NCI-H146 treated with DMSO at 0.1 percent for 48 hours (cell line): ENCODE measurements at regions not wholly inside any gene's neighbourhood (a gene's known extent, or its start where the extent isn't known, plus 50 kb on each side); places are given as distances from the start of the nearest gene placed in this dataset.

Source experiments
- DNase-seq: peaks from one replicate; lab custom pipeline; 2025; ENCODE audit not compliant: unreplicated experiment; lab: John Stamatoyannopoulos, UW

DNA sequence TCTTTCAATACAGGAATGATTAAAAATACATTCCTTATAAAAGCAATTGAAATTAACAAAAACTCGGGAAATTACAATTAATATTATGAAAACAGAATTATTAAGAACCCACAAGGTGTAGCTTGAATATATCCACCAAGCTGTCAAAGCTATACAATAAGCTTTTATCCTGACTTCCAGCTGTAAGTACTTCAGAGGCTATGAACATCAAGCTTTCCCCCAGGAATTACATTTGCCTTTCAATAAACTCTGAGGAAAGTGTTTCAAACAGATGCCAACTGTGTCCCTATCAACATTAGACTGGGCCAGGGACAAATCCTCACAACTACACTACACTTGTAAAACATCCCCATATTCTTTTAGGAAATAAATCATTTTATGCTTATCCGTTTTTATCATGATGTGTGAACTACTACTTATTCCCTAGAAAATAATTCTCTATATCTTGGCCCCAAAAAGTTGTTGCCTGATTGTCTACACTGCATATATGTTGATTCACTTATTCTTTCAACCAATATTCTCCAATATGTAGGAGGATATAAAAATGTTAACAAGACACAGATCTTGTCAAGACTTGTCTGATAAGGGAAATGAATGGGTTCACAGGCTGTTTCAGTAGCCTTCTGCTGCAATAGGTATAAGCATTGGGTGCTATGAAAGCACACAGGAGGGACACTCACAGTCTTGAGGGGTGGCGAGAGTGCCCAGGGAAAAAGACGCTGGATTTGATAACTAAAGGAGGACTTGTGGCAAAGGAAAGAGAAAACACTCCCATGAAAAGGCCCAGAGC lies 494.1 kb downstream of the CENPC start:
- DNase-seq, result no peak

DNA sequence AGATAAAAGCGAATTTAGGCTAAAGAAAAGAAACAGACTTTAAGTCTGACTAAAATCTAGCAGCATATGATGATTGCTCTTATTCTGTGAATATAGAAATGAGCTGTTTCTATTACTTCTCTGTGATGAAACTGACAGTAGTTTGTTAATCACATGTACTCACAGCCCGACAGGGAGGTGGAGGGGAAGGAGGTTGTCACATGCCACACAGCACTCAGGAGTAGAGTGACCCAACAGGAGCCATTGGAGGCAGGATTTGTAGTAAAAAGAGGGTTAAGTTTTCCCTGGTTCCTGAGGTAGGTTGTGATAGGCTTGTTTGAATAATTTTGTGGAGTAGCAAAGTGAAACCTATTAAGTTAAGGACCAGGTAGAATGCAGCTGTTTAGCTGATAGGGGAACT lies 495.9 kb downstream of the CENPC start:
- no peak for DNase-seq

DNA sequence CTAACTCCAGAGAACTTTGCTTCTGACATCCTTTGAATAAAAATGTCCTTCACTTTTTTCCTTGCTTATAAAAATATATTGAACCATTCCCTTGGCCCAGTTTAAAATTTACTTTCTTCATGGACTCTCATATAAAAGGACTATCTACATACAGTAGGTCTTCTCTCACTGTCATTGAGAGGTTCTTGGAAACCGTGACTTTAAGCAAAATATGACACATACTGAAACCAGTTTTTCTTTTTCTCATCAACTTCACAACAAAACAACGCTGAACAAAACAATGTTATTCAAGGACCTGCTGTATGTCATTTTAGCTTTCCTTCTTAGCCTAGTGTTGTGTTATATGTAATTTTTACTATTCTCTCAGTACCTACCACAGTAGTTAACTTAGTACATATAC lies 496.8 kb downstream of the CENPC start:
- DNase-seq, result no peak

DNA sequence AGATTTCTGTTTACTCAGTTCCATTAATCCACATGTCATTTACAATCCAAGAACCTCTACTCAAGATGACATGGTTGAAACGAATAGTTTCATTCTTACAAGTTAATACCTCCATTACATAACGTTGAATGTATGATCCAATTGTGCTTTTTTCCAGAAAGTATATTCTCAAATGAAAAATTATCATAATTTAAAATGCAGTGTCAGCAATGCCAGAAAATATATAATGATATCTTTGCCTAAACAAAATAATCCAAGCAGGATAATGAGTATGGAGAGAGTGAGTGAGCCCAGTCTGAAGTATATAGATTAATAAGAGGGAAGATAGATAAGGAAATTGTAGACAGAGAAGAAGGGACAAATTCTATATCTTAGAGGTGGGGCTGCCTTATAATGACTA lies 505.0 kb downstream of the CENPC start:
- DNase-seq, result no peak

DNA sequence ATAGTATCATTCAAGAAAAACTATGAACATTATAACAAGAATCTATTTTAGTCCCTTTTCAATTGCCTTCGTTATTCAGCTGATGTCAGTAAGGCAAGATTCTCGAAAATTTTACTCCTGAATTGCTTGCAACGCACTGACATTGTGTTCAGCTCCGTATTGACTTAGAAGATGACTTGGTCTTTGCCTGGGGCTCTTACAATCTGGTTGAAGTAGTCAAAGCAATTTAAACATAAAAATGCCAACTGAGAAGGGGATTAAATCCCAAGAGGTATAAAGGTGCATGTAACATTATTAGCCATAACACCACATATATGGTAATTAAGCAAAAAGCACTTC lies 507.1 kb downstream of the CENPC start:
- no peak for DNase-seq

DNA sequence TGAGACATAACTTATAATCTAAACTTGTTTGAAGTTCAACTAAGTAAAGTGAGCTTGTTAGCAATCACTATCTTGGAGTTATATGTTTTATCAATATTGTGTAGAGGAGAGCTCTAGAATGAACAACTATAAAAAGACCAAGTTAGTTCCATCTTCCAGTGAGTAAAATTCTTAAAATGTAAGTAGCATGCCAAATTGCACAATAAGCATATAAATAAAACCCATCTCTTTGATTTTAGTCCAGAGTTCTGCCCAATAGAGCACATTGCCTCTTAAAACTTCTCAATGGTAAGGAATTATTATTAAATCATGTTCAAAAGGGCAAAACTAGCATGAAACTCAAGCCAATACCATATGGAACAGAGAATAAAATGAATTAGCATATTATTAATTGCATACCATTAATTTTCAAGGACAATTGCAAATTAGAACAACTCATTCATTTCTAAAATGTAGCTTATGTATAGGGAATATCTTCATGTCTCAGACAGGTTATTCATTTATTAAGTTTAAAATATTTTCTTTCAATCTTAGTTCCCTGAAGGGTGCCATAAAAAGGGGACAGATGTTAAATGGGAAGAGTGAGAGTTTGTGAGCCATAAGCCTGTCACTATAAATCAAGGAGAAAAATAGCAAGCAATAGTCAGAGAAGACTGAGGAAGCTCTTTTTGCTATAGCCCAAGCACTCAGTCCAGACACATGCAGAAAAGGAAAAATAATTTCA lies 507.6 kb downstream of the CENPC start:
- no peak for DNase-seq

DNA sequence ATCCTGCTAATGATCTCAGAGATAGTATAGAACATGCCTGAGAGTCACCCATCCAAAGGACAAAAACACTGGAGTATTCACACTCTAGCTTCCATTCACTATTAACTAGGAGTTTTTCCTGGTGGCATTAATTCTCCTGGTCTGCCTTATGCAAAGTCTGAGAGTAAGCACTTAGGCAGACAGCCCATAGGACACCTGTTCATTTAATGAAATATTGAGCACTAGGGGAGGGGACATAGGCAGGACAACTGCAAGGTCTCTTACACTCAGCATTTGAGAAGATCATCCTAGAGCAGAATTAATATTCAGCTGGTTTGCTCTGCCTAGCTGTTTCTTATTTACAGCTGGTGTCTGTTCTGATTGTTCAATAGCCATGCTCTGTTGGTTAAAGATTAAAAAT lies 508.5 kb downstream of the CENPC start:
- no peak for DNase-seq

DNA sequence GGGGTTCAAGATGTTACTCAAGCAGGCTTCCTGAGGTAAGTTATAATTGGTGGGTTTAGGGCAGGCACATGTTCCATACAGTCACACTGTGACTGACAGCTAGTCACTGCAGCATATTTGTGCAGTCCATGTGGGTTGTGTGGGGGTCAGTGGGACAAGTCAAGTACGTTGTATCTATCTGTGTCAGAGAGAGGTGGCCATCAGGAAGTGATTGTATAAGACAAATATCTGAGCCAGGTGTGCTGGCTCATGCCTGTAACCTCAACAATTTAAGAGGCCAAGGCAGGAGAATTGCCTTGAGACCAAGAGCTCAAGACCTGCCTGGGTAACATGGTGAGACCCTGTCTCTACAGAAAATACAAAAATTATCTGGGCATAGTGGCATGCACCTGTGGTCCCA lies 509.3 kb downstream of the CENPC start:
- DNase-seq, result no peak

DNA sequence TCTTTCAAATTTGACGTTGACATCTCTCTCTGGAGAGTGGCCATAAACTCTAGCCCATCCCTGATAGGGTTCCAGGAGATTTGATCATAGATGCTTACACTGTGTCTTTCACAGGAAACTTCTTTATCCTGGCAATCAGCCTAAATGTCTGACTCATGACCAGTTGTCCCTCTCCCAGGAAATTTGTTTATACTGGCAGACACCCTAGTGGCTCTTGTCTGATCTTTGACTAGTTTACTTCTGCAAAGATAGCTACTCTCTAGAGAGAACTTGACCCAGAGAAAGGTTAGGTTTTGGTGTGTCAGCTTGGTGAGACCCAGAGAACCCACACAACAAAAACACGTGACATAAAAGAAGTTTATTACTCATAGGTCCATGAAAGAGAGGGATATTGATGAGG lies 509.8 kb downstream of the CENPC start:
- no peak for DNase-seq

DNA sequence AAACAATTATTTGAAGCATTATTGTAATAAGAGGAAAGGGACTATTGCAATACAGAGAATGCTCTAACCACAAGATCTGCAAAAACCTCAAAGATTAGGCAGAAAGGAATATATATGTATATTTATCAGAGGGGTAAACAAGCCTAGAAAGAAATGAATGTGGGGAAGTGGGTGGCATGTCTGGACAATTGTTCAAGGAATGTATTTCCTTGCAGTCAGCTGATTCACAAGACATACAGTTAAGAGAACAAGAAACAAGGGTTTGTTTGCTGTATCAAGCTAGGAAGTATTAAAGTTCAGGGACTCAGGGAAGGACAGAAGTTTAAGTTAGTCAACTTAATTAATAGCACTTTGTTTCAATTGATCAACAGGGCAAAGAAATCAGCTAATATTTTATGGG lies 514.7 kb downstream of the CENPC start:
- no peak for DNase-seq

DNA sequence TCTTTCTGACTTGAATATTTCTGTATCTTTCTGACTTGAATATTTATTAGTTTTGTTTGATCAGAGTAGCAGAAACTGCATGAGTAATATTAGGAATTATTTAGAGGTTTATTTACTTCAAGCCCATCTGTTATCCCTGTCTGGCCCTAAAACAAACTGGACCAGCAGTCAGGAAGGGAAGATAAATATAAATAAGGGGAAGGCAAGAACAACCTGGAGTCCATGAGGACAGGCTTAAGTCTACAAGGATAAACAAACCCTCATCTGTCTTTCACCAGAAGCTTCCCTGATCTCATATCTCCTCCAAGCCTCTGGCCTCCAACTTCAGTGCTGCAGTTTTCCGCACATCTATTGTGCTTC lies 524.9 kb downstream of the CENPC start:
- no peak for DNase-seq

DNA sequence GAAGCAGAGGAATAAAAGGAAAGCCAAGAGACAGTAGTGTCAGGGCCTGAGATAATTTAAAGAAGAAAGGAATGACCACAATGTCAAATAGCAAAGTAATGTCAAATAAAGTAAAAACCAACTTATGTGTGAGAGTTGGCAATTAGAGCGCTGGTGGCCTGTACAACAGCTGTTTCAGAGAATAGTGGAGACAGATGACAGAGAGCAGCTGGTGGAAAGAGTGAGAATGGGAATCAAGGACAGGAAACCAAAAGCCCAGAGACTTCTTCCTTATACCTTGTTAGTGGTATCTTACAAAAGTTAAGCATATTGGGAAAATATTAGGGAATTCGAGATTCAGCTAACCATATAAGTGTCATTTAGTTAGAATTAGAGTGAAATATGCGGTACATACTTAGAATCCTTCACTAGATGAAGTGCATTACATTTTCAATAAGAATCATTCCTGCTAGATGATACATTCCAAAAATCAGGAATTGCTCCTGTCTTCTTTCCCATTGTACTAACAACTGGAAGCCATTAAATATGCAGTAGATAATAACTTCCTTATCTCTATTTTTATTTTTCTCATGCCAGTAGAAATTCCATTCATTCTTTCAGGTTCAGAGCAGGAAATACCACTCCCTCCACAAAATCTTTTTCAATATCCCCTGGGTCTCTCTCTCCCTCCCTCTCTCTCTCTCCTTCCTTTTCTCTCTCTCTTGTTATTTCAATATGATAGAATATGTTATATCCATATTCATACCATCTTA lies 525.4 kb downstream of the CENPC start:
- DNase-seq, result no peak

DNA sequence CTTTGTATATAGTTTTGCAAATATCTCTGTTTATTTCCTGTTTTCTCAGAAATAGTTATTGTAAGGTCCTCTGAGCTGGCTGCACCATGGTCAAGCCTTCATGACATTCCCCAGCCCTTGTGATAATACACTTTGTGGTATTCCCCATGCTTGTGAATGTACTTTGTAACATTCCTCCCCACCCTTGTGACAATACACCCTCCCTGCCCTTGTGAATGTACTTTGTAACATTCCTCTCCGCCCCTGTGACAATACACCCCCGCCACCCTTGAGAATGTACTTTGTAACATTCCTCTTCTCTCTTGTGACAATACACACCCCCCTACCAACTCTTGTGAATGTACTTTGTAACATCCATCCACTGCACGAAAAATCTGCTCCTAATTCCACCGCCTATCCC lies 530.7 kb downstream of the CENPC start:
- DNase-seq, result no peak

DNA sequence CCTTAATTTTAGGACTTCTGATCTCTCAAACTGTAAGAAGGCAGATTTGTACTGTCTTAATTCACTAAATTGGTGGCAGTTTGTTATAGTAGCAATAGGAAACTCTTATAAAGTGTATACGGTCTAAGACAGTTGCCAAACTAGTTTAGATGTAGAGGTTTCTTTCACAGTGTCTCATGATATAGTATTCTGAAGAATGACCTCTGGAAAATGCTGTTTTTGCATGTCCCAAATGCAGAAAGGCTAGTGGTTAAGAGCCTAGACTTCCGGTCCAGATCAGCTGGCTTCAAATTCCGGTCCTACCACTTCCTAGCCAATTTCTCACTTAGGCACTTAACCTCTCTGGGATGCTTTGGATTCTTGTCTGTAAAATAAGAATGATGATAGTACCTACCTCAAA lies 538.5 kb downstream of the CENPC start:
- DNase-seq, result no peak

DNA sequence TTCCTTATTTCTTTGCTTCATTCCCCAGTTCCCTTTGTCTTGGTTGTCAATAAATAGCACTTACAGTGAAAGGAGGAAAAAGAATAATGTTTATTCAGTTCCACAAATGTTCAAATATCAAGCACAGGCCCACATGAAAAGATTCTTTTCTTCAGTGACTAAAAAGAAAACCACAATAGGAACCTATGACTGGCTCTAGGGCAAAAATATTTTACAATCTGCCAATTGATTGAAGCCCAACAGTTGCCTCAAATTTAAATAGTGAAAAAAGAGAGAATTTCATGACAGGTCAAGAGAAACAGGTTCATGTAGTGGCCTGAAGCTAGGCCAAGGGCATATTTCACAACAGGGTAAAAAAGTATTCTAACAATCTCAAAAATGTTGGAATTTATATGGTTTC lies 553.8 kb downstream of the CENPC start:
- DNase-seq, result no peak

DNA sequence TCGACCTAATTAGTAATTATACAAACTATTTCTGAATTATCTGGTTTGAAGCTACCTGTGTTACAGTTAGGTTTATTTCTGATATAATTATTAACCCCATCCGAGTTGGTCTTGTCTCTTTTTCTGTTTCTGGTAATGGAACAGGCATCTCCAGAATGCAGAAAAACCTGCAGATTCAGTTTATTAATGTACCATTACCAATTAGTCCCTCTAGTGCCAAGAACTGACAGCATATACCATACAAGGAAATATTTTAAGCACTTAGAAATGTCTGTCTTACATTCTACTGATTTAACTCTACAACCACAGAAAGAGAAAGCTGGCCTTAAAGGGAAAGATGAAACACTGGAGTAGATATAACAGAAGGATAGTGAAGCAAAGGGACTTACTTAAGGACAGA lies 570.6 kb downstream of the CENPC start:
- DNase-seq, result no peak

DNA sequence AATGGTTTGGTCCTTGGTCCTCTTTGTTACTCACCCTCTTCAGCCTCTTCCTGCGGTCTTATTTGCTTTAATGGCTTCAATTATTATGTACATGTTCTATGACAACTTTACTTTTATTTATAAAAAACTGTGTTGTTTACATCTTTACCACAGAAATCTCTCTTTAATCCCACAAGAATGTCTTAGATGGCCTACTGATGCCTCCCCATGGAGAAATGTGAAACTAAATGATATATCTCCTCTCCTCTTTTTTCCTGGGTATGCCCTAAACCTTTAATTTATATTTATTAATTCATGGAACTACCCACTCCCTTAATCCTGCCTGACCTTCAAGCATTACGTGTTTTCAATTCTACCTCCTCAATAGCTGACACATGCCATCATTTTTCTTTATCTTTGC lies 573.2 kb downstream of the CENPC start:
- DNase-seq, result no peak

DNA sequence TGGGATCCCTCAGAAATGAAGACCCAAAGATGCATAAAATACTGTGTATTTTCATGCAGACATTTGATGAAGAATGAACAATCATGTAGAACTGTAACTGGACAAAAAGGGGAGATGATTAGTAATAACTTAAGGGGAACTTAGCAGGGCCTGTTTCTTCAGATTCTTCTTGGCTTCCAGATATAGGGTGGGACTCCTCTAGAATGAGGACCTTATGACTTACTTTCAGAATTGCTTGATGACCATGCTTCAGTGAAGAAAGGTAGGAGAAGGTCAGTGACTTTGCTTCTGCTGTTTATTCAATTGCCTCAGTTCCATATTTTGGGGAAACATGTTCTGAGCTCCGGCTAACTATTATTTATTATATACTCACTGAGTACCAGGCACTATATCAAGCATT lies 580.8 kb downstream of the CENPC start:
- no peak for DNase-seq

DNA sequence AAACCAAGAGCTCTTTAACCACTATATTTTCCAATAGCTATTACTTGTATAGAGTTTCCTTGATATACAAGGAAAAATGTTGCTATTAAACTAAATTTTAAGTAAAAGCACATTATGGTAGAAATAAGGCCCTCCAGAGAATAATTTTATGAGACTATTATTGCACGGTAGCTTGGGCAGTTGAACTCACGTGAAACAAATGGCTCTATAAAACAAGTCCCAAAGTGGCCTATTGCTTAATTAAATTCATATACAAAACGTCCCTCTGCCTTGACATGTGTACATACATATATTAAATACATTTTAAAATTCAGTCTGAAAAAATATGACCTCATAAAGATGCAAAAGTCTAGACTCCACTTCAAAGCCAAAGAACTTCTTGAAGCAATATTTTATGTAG lies 582.2 kb downstream of the CENPC start:
- no peak for DNase-seq

DNA sequence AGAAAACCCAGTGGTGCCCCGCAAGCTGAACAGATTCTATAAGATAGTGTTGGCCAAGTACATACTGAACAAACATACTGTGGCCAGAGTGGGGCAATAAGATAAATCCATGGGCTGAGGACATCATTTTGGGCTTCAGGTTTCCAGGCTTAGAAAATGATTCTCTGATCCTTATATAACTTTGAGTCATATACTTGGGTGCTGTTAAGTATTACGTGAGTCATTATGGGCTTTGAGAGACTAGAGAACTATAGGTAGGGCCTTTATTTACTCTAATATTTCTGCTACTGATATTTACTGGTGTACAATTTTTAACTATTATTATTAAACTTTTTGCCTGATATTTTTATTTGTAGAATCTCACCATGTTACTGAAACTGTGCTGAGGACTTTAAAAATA lies 586.1 kb downstream of the CENPC start:
- no peak for DNase-seq

DNA sequence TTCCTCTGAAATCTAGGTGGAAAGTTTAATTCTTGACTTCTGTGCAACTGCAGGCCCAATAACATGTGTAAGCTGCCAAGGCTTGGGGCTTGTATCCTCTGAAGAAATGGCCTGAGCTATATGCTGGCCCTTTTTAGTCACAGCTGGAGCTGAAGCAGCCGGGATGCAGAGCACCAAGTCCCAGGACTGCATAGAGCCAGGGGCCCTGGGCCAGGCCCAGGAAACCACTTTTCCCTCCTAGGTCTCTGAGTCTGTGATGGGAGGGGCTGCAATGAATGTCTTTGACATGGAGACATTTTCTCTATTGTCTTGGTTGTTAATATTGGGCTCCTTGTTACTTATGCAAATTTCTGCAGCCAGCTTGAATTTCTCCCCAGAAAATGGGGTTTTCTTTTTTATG lies 588.5 kb downstream of the CENPC start:
- no peak for DNase-seq

DNA sequence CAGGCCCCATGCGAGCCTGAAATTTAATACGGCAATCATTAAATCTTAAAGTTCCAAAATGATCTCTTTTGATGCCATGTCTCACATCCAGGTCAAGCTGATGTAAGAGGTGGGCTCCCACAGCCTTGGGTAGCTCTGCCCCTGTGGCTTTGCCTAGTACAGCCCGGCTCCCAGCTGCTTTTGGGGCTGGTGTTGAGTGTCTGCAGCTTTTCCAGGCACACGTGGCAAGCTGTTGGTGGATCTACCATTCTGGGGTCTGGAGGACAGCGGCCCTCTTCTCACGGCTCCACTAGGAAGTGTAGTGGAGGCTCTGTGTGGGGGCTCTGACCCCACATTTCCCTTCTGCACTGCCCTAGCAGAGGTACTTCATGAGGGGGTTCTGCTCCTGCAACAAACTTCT lies 588.9 kb downstream of the CENPC start:
- DNase-seq, result no peak
